HepG2 (cell line): ENCODE measurements at regions not wholly inside any gene's neighbourhood (a gene's known extent, or its start where the extent isn't known, plus 50 kb on each side); places are given as distances from the start of the nearest gene placed in this dataset.
"Not testable (repeated sequence)": the region's sequence is repeated elsewhere in the genome, so short reads cannot be mapped to it uniquely, and the experiment has no call there.

ENCODE experiments used
- ATAC-seq: fragments of 200-7000 bp; cut with Tn5 transposase; 3 replicates; pipeline ENCODE4 v1.9.1; 2020; ENCODE audit warnings: mild to moderate bottlenecking, moderate library complexity
- BruUV-seq: library from RNA; stranded (reverse); fragments of 400-500 nt; replicated peaks from 2 replicates; lab custom pipeline; 2021; lab: Mats Ljungman, UMichigan
- CTCF ChIA-PET: fragments of 300-600 bp; formaldehyde crosslinking; extraction: SDS; loops from one replicate; lab custom pipeline; 2021; ENCODE audit warnings: low total read pairs, inconsistent platforms, low intra/inter-chr PET ratio; lab: Yijun Ruan, JAX
- POLR2A ChIA-PET: fragments of 350-600 bp; sonication (Branson Sonifier 250); formaldehyde crosslinking; loops from one replicate; lab custom pipeline; 2020; ENCODE audit warnings: antibody characterized with exemption, inconsistent platforms; lab: Yijun Ruan, JAX
- DNase-seq: peaks from one replicate; pipeline ENCODE4 v3.0.0-alpha.2; 2015; ENCODE audit warnings: low spot score
- FAIRE-seq: peaks from 3 replicates; lab custom pipeline; 2011; peaks lifted over from hg19 to GRCh38; lab: Jason Lieb, UNC
- H2AFZ ChIP-seq: one replicate; pipeline ENCODE4 v1.6.1; 2011; ENCODE audit warnings: low read length, inconsistent platforms
- H3K27ac ChIP-seq: fragments of 300-600 bp; 3 replicates; pipeline ENCODE4 v1.8.0; 2011; ENCODE audit warnings: mixed run types, mild to moderate bottlenecking, mixed read lengths, low read length, inconsistent platforms; ENCODE audit not compliant: insufficient read depth; ENCODE audit errors: extremely low read length
- H3K27me3 ChIP-seq, 2 experiments: fragments of 200-600 bp in 1 of 2; 2 replicates in 1 of 2; 3 replicates in 1 of 2; pipeline versions ENCODE4 v1.6.0 to v1.8.0; 2011; ENCODE audit warnings: low read length in 2 of 2, mild to moderate bottlenecking in 2 of 2, moderate library complexity in 2 of 2, inconsistent platforms in 1 of 2; ENCODE audit not compliant: insufficient read depth in 2 of 2, control insufficient read depth in 1 of 2
- H3K36me3 ChIP-seq, 2 experiments: fragments of 200-600 bp in 1 of 2; replicated peaks in 1 of 2; 2 replicates in 1 of 2; 3 replicates in 1 of 2; pipeline versions ENCODE4 v1.5.1 to v1.8.0; 2011; ENCODE audit warnings: low read length in 2 of 2, inconsistent platforms in 1 of 2; ENCODE audit not compliant: insufficient read depth in 2 of 2, control insufficient read depth in 1 of 2
- H3K4me1 ChIP-seq: 2 replicates; pipeline ENCODE4 v1.5.1; 2012; ENCODE audit warnings: low read length, inconsistent platforms; ENCODE audit not compliant: insufficient read depth
- H3K4me2 ChIP-seq: 2 replicates; pipeline ENCODE4 v1.6.0; 2011; ENCODE audit warnings: low read depth, low read length, inconsistent platforms
- H3K4me3 ChIP-seq, 3 experiments: fragments of 200-600 bp in 1 of 3; sonication (generic), shearing (Covaris generic) in 1 of 3; replicated peaks in 1 of 3; 2 replicates each; pipeline ENCODE4 v1.5.1; 2011 to 2016; ENCODE audit warnings: low read length in 3 of 3, inconsistent platforms in 2 of 3, low read depth in 2 of 3, mild to moderate bottlenecking in 2 of 3, control low read depth in 1 of 3, mixed read lengths in 1 of 3; ENCODE audit not compliant: insufficient read depth in 1 of 3
- H3K79me2 ChIP-seq: one replicate; pipeline ENCODE4 v1.6.1; 2011; ENCODE audit warnings: low read length, inconsistent platforms; ENCODE audit not compliant: insufficient read depth
- H3K9ac ChIP-seq: 2 replicates; pipeline ENCODE4 v1.6.0; 2011; ENCODE audit warnings: mild to moderate bottlenecking, low read depth, low read length, inconsistent platforms; ENCODE audit not compliant: insufficient read depth
- H3K9me3 ChIP-seq: 2 replicates; pipeline ENCODE4 v1.5.1; 2012; ENCODE audit warnings: mild to moderate bottlenecking, low read length
- H4K20me1 ChIP-seq: 2 replicates; pipeline ENCODE4 v1.6.0; 2011; ENCODE audit warnings: inconsistent platforms, mild to moderate bottlenecking, low read length, moderate library complexity; ENCODE audit not compliant: insufficient read depth
- DR1 ChIP-seq: sonication (generic); formaldehyde crosslinking; IDR thresholded peaks from 2 replicates; pipeline ENCODE4 v1.8.0; 2021; ENCODE audit warnings: mild to moderate bottlenecking, missing genetic modification reagents, inconsistent platforms
- TOE1 ChIP-seq: sonication (generic); formaldehyde crosslinking; IDR thresholded peaks from 2 replicates; pipeline ENCODE4 v1.4.0; 2020; ENCODE audit warnings: mild to moderate bottlenecking, missing genetic modification reagents
- ZFP82 ChIP-seq: sonication (generic); formaldehyde crosslinking; IDR thresholded peaks from 2 replicates; pipeline ENCODE4 v1.5.1; 2020; ENCODE audit warnings: mild to moderate bottlenecking, missing genetic modification reagents, borderline replicate concordance
- ZNF296 ChIP-seq: sonication (generic); formaldehyde crosslinking; conservative IDR thresholded peaks from 2 replicates; pipeline ENCODE4 v1.5.0; 2020; ENCODE audit warnings: mild to moderate bottlenecking, missing genetic modification reagents
- ZNF441 ChIP-seq: sonication (generic); formaldehyde crosslinking; IDR thresholded peaks from 2 replicates; pipeline ENCODE4 v1.7.0; 2021; ENCODE audit warnings: missing genetic modification reagents, borderline replicate concordance
- ZNF672 ChIP-seq: sonication (generic); formaldehyde crosslinking; IDR thresholded peaks from 2 replicates; pipeline ENCODE4 v1.8.1; 2022; ENCODE audit warnings: missing genetic modification reagents
- WGBS: methylation state at CpG from one replicate; pipeline ENCODE4 v1.1.6; 2017; ENCODE audit warnings: low lambda C conversion rate; 5-methylcytosine and 5-hydroxymethylcytosine counted together
- in situ Hi-C: cut with HindIII; loops from 2 replicates; pipeline ENCODE4 v1.10.0; 2017; ENCODE audit warnings: low pct_unique_long_range_greater_than_20kb; ENCODE audit not compliant: extremely low pct_ligation_motif_present
- intact Hi-C: fragments of 100-400 bp; cut with micrococcal nuclease; formaldehyde crosslinking; loops from one replicate; pipeline ENCODE4 v1.10.0; 2022; ENCODE audit not compliant: unreplicated experiment
- TF ChIP-seq, protein P1 (sequence below): sonication (generic); formaldehyde crosslinking; IDR thresholded peaks from 2 replicates; pipeline ENCODE4 v1.5.0; 2020; ENCODE audit warnings: missing genetic modification reagents
- TF ChIP-seq, protein P2 (sequence below): sonication (generic); formaldehyde crosslinking; IDR thresholded peaks from 2 replicates; pipeline ENCODE4 v1.8.1; 2023; ENCODE audit warnings: missing genetic modification reagents, inconsistent platforms, borderline replicate concordance
- TF ChIP-seq, protein P3 (sequence below): sonication (generic); formaldehyde crosslinking; IDR thresholded peaks from 2 replicates; pipeline ENCODE4 v1.5.0; 2020; ENCODE audit warnings: mild to moderate bottlenecking, missing genetic modification reagents, borderline replicate concordance

DNA sequence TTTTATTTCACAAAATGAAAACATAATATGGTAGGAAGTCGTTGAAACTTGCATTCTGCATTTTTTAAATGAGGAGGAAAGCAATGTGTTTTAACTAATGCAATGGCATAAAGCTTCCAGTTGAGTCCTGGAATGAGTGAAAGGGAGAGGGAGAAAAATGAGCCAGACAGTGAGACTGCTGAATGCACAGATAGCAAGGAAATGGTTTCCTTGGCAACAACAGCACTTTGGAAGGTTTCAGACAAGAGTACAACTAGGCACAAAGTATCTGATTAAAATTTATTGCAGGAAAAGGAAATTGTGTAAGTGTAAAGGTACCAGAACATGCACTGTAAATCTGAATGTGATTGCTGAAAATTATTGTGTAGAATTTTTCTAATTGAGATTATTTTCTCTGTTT is 320.1 kb upstream of the KYNU start (continued):
- TF ChIP-seq, protein P1, sequence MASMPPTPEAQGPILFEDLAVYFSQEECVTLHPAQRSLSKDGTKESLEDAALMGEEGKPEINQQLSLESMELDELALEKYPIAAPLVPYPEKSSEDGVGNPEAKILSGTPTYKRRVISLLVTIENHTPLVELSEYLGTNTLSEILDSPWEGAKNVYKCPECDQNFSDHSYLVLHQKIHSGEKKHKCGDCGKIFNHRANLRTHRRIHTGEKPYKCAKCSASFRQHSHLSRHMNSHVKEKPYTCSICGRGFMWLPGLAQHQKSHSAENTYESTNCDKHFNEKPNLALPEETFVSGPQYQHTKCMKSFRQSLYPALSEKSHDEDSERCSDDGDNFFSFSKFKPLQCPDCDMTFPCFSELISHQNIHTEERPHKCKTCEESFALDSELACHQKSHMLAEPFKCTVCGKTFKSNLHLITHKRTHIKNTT (CRISPR knock-in tag): no peak
- TF ChIP-seq ZNF672 (CRISPR knock-in tag) (no peak), DR1 (CRISPR knock-in tag) (no peak), ZFP82 (CRISPR knock-in tag) (no peak), ZNF441 (CRISPR knock-in tag) (no peak), ZNF296 (CRISPR knock-in tag) (no peak), TOE1 (CRISPR knock-in tag) (no peak)
- TF ChIP-seq, protein P2, sequence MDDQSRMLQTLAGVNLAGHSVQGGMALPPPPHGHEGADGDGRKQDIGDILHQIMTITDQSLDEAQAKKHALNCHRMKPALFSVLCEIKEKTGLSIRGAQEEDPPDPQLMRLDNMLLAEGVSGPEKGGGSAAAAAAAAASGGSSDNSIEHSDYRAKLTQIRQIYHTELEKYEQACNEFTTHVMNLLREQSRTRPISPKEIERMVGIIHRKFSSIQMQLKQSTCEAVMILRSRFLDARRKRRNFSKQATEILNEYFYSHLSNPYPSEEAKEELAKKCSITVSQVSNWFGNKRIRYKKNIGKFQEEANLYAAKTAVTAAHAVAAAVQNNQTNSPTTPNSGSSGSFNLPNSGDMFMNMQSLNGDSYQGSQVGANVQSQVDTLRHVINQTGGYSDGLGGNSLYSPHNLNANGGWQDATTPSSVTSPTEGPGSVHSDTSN (CRISPR knock-in tag): no peak
- TF ChIP-seq, protein P3, sequence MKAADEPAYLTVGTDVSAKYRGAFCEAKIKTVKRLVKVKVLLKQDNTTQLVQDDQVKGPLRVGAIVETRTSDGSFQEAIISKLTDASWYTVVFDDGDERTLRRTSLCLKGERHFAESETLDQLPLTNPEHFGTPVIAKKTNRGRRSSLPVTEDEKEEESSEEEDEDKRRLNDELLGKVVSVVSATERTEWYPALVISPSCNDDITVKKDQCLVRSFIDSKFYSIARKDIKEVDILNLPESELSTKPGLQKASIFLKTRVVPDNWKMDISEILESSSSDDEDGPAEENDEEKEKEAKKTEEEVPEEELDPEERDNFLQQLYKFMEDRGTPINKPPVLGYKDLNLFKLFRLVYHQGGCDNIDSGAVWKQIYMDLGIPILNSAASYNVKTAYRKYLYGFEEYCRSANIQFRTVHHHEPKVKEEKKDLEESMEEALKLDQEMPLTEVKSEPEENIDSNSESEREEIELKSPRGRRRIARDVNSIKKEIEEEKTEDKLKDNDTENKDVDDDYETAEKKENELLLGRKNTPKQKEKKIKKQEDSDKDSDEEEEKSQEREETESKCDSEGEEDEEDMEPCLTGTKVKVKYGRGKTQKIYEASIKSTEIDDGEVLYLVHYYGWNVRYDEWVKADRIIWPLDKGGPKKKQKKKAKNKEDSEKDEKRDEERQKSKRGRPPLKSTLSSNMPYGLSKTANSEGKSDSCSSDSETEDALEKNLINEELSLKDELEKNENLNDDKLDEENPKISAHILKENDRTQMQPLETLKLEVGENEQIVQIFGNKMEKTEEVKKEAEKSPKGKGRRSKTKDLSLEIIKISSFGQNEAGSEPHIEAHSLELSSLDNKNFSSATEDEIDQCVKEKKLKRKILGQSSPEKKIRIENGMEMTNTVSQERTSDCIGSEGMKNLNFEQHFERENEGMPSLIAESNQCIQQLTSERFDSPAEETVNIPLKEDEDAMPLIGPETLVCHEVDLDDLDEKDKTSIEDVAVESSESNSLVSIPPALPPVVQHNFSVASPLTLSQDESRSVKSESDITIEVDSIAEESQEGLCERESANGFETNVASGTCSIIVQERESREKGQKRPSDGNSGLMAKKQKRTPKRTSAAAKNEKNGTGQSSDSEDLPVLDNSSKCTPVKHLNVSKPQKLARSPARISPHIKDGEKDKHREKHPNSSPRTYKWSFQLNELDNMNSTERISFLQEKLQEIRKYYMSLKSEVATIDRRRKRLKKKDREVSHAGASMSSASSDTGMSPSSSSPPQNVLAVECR (CRISPR knock-in tag): no peak

DNA sequence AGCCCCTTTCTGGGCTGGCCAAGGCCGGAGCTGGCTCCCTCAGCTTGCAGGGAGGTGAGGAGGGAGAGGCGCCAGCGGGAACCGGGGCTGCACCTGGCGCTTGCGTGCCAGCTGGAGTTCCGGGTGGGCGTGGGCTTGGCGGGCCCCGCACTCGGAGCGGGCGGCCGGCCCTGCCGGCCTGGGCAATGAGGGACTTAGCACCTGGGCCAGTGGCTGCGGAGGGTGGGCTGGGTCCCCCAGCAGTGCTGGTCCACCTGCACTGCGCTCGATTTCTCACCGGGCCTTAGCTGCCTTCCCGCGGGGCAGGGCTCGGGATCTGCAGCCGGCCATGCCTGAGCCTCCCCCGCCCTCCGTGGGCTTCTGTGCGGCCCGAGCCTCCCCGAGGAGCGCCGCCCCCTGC is 331.5 kb upstream of the KYNU start:
- POLR2A ChIA-PET, FAIRE-seq, H4K20me1 ChIP-seq: not testable (repeated sequence)

More for the DNA sequence above, 331.5 kb upstream of the KYNU start:
- H3K27ac ChIP-seq, in situ Hi-C loops, intact Hi-C loops, CTCF ChIA-PET, H3K4me3 ChIP-seq, H3K4me2 ChIP-seq, H3K9ac ChIP-seq, ATAC-seq, H3K4me1 ChIP-seq, BruUV-seq, H3K79me2 ChIP-seq, DNase-seq, H3K27me3 ChIP-seq, H3K9me3 ChIP-seq, H3K36me3 ChIP-seq, H2AFZ ChIP-seq: not testable (repeated sequence)
- 85% methylated on average over 16 of the region's 30 CpGs for WGBS
